AG20443 (cell line): ENCODE measurements at regions not wholly inside any gene's neighbourhood (a gene's known extent, or its start where the extent isn't known, plus 50 kb on each side); places are given as distances from the start of the nearest gene placed in this dataset.

ENCODE experiments used
- DNase-seq: peaks from one replicate; pipeline ENCODE4 v3.0.0; 2012; ENCODE audit warnings: low spot score, mixed read lengths

DNA sequence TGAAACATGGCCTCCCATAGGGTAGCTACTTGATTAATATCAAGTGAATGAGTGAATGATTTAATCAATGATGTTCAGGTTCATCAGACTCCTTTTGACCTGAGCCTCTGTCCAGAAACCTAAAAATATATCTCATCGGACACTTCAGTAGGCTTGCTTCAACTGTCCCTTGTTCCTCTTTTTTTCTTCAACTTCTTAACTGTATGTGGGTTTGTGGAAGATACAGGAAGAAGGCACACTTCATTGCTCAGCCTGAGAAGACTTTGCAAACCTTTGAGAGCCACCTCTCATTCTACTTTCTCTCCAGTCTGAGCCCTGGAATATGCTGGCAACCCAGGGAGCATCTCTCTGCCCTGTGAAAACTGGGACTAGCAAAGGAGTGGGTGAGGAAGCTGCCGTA is 557.0 kb downstream of the FGF9 start:
- no peak for DNase-seq

DNA sequence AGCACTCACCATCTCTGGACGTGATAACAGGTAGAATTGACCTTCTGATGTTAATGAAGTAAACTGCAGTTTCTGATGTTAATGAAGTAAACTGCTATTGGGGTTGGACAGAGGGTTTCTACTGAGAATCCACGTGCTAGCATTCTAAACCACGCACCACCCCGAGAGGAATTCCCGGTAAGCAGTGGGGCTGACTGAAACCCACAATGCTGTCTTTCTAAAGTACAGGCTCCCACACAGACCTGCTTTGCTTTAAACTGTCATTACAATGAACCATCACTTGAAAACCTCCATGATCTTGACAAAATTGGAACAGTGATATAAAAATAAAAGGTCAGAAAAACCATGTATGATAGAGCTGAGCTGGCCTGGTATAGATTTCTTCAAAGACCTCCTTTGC is 559.0 kb downstream of the FGF9 start:
- no peak for DNase-seq

DNA sequence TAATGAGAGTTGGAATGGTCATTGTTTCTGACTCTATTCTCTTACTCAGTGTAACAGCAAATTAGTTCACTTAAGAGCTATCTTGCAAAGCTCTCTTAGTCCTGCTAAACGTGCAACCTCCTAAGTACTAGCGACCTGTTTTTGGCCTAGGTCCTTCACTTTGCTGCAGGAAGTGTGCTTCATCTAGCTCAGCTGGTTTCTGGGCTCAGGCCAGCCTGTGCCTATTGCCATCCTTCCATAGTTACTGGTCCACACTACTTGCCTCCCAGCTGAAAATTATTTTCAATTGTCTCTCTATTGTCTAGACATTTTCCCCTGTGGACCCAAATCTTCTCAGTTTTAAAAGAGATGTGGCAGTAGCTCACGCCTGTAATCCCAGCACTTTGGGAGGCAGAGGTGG is 561.3 kb downstream of the FGF9 start:
- DNase-seq, result no peak

DNA sequence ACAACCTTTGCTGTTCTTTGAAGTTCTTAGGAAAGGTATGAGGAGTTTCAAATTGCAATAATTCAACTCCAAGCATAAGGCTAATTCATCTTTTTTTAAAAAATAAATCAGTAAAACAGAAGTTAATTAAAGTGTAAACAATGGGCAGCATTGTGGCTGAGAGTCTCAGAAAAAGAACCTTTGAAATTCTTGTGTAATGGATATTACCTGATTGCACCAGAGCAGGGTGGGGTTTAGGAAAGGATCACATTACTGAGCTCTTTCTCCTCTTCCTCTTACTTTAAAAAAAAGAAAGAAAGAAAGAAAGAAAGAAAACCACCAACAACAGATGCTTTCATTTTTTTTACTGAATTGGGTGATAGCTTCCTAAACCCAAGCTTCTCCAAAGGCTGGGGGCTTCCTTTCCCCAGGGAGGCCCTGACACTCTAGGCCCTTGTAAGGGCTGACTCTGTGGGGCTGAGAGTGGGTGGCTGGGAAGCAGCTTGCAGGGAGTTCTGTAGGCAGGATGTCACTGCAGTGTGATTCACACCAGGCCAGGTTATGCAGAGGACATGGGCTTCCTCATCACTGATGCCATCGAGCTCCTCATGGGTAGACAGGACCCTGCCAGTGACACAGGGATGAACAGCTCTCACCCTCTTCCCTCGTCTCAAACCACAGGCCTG is 564.5 kb downstream of the FGF9 start:
- DNase-seq, result peak; percentile 44

DNA sequence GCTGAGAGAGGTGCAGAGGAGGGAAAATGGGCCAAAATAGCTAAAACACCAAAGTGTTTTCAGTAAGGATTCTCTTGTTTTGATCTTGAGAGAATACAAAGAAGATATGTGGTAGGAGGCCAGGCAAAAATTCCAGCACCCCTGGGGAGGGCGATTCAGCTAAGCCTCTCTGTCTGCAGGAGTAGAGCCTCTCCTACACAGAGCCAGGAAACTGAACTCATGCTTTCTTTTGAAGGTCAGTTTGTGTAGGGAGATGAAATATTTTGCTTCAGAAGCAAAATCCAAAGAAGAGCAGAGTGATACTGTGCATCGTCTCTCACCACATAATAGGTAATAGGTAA is 565.0 kb downstream of the FGF9 start:
- DNase-seq, result no peak

DNA sequence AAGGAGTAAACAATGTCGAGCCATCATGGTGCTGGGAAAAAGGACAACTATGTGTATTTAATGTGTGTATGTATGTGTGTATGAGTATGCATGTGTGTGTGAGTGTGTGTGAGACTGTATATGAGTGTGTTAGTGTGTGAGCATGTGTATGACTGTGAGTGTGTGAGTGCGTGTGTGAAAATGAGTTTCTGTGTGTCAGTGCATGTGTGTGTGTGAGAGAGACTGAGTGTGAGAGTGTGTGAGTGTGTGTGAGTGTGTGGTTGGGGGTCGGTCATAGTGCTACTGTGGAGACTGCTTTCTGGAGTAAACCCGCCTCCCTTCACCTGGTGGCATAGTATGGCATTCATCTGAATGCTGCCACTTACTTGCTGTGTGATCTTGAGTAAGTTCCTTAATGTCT is 567.4 kb downstream of the FGF9 start:
- no peak for DNase-seq

DNA sequence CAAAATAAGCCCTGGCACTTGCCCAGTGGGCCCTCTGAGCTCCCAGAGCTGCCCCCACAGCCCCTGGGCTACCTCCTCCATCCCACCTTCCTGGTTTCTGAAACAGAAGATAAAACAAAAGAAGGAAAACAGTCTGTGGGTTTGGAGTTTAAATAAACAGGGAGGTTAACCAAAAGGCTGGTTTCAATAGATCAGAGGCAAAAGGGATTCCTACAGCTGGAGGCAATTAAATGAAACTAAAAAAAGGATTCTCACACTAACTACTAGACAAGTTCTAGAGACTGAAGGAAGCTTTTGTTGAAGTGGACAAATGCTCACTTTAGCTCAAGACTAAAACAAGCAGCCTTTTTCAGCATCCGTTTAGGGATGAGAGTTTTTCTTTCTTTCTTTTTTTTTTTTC is 569.8 kb downstream of the FGF9 start:
- peak; percentile 48 for DNase-seq

DNA sequence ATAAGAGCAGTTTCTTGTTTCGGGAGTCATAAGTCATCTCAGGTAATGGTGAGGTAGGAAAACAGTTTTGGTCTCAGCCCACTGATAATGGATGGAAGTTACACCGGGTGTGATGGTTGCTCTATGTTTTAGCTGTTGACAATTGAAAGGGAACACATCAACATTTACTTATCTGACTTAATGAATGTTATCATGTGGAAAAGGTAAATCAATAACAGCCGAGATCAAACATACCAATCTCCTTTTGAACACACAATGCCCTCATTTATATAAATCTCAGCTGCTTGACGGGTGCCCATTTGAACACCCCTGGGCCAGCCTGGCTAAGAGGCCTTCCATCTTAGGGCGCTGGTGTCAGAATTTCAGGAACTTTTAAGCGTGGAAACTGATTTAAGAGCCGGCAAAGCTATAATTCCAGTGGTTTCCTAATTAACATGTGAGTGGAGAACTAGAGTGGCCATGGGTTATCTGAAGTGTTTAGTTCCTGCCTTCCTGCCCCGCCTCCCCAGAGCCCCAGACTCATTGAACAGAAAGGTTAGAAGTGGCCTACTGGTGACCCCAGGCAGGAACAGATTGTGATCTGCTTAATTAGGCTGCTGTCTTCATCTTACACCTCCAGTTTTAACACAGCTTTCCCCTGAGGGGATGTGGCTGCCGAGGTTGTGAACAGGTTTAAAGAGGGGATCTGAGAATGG is 572.7 kb downstream of the FGF9 start:
- no peak for DNase-seq

DNA sequence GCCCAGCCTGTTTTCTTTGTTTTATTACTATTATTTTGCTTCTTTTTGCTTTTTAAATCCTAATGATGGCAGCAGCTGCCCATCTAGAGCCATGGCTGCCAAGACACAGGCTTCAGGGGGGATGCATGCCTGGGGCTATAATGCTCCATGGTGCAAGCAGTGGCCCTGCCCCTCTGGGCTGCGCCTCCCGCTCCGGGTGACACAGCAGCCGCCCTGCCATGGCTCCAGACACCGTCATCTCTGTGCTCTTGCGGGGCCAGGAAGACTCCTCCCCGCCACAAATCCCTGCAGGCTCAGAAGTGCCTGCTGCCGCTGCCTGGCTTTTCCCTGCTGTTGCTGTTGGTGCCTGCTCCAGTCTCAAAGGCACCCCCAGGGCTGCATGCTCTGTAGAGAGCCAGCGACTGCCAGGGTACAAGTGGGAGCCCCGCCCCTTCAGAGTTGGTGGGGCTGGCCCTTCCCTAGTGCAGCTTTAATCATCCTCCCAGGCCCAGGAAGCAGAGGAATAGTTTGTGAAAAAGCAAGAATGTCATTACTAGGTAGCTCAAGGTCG is 581.5 kb downstream of the FGF9 start:
- DNase-seq, result no peak

DNA sequence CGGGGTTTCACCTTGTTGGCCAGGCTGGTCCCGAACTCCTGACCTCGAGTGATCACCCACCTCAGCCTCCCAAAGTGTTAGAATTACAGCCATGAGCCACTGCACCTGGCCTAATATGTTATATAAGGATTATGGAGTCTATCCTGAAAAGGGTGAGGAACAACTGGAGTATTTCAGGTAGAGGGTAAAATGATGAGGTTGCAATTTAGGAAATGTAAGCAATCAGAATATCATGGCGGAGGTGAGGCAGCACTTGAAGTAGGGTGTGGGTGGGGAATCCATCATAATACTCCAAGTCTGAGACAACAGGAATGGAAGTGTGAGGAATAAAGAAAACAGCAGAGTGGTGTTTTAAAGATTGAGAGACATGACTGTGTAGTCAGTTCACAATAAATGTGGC is 582.2 kb downstream of the FGF9 start:
- no peak for DNase-seq

DNA sequence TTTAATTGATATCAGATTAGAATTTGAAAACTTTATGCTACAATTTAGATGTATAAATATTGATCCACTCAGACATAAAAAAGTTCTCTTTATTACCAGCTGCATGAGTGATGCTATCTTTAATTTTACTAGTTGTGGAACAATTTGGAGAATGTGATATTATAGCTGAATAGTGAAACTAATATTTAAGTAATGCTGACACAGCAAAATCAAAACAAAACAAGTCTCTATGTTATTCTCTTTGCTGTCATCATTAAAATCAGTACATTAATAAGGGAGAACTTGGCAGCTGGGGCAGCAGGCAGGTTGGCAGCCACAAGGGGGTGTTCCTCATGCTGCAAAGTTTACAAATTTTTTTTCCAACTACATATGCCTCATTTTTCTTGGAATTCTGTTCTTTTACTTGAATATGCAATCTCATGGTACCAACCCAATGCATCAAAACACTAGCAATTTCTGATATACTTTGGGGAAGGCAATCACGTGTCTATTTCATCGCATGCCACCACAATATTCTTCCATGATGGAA is 585.3 kb downstream of the FGF9 start:
- DNase-seq, result no peak

DNA sequence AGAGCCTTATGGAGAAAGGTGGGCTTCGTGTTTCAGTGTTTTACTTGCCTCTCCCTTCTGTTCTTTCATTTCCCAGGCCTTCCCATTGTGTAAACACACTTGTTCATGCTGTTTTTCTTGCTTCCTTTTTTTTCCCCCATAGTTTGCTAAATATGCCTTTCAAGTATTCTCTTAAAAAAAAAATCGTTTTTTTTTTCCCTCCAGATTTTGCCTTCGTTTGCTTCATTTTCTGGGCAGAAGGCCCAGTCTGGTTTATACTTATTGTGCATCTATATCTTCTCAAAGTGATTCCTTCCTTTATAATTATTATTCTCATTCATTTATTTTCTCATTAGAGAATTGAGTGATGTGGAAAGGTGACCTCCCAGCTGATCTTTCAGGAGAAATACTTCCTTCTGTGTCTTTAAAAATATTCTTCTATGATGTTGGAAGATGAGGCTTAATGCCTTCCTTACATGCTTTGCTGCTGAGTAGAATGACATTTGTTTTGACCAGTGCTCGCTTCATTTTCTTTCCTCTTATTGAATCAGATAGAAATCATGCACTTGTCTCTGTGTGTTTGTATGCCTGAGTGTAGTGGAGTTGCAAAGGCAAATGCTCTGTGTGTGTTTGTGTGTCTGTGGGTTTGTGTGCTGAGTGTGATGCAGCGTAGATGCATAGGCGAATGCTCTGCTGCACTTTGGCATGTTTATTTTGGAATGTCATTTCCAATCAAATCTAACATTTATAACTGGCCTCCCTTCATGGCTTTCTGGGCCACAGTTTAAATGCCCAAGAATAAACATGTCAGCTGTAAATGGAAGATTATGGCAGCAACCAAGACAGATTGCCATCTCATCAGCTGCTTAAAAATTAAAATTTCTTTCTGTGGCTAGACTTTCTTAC is 591.4 kb downstream of the FGF9 start:
- no peak for DNase-seq

DNA sequence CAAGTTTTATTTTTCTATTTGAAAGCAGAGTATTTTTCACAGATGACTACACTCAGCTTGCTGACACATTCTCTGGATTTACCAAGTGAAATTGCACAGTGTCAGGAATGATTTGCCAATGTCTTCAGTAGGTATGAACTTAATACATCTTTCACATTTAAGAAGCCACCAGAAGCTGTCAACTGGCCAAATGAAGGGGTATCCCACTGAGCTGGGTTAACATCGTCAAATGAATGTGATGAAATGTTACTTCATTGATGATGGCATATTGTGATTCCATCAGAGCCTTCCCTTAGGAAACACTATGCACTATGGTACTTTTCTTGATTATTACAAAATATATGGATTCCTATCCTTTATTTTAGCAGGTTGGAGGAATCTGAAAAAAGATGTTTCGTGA is 592.3 kb downstream of the FGF9 start:
- DNase-seq, result no peak

DNA sequence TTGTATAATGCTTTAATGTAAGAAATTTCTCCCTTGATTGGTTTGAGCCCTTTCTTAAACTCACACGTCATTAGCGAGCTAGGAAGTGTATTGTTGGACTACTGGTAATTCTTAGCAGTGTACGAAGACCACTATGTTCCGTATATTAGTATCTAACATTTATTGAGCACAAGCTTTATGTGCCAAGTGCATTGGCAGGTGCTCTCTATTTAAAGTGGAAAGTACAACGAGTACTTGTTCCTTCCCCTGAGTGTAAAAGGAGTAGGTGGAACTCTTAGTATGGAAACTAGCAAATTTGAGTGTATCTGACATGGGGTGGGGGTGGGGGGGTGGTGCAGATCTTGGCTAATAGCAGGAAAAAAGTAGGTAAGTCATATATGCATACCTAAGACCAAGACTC is 594.7 kb downstream of the FGF9 start:
- DNase-seq, result no peak

DNA sequence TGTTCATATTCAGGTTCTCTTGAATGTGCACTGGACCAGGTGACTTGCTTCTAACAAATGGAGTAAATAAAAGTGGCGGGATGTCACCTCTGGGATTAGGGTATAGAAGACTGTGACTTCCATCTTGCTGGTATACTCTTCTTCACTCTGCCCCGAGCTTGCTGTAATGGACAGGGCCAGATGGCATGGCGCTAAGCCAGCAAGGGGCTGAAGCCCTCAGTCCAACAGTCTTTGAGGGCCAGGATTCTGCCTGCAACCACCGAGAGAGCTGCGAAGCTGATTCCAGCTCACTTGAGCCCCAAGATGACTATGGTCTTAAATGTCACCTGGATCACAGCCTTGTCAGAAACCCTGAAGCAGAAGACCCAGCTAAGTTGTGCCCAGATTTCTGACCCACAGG is 600.0 kb downstream of the FGF9 start:
- DNase-seq, result no peak

DNA sequence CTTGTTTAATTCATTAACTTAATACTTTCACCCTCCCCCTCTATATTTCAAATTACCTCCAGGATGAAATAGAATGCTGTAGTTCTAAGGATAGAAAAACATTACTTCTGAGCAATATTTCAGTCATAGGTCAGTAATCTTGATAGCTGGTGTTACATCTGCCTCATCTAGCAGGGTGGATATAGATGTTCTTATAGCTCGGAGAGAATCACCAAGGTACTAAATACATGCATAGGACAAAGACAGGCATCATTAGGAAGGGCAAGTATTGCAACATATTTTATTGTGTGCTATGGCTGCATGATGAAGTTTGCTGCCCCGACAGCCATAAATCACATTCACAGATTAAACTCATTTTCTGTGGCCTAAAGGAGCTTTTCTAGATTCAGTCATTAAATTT is 601.0 kb downstream of the FGF9 start:
- no peak for DNase-seq

DNA sequence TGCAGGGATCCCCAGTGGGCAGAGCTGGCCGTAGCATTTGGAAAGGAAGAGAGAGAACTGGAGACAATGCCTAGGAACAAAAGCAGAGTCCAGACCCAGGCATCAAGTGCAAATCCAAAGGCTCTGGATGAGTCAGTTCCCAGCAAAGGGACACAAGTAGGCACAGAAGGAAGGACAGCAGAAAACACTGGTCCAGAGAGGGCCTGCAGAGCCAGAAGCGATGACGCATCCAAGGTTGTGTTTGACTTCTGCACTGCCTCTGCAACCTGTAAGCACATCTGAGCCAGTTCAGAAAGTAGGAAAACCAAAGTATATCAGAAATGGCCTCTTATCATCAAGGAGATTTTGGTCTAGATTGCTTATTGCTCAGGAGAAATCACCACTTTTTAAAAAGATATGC is 604.5 kb downstream of the FGF9 start:
- DNase-seq, result peak; percentile 13

DNA sequence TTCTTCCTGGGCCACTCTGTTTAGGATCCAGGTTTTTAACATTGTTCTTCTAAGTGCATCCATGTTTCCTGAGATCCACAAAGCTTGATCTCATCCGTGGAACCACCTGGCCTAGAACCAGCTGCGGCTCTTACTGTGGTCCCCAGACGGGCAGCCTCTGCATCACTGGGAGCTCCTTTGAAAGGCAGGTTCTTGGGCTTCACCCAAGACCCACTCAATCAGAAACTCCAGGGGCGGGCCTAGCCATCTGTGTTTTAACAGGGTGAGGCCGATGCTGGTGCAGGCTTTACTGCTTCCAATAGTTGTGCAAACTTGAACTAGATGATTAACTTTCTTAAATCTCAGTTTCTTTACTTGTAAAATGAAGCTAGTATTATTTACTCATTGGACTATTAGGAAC is 605.7 kb downstream of the FGF9 start:
- no peak for DNase-seq

DNA sequence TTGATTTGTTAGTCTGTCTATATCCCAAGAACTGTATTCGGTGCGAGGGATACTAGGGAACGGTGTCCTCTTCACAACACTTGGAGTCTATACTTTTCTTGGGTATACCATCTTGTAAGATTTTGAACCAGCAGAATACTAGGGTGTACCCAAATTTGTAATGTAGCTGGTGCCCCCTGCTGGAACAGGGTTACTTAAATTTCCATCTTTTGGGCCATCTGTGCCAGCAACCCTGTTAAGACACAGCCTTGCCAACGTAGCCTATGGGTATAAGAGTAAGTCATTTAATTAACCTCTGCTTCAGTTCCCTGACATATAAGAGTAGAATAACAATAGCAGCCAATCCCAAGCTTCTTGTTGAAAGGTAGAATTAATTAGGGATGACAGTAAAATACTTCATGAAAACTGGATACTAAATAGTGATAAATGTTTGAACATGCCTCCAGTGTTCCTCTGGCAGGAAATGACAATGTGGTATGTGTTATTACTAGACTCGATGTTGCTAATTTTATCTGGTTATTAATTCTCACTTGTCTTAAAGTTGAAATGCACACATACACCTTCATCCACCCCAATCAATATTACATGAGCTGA is 607.6 kb downstream of the FGF9 start:
- peak; percentile 50 for DNase-seq

DNA sequence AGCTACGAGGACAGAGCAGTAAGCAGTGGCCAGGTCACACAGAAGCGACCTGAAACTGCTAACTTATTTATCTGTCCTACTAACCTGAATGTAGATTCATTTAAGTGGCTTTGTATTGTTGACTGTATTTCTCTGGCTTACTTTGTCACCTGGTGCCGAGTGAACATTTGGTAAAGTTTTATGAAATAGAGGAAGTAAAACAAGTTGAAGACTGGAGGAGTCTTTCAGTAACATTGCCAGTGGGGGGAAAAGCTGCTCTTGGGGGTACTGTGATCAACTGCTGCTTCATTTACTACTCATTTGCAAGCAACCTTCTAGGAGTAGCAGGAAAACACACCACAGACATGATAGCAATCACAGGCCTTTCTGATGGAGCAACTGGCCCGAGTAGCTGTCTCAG is 615.0 kb downstream of the FGF9 start:
- no peak for DNase-seq

DNA sequence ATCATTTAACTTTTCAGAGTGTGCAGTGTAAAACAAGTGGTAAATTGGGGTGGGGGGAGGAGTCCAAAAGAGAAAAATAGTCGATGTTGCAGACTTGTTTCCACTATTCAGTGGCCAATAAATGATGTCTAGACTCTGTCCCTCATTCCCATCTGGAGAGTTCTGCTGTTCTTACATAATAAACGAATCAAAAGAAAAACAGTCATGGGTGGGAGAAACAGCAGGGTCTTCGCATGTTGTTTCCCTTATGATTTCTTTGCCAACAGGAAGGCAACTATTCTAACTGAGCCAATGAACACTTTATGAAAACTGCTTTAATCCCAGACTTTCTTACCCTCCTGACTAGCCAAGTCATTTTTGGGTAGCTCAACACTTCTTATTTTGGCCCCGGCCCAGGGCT is 615.5 kb downstream of the FGF9 start:
- DNase-seq, result no peak

DNA sequence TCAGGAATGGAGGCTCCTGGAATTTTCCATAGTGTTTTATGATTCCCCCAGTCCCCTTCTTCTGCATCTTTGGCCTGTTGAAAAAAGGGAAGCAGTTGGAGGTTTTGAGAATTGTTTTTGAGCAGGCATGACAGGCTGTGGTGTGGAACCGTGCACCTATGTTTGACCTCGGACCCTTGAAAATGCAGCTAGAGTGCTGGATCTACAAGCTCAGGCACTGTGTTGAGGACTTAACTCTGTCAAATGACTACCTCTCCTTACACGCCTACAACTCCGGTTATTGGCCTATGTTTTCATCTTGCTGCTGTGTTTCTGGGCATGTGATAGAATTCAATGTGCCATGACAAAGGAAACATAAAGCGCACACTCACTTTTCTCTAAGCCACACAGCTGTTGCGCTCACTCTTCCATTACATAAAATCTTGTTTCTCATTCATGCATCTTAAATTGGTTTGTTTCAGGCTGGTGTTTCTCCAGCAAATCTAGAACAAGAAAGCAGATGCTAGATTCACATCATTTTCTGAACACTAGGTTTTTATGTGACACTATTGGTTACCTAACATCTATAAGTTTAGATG is 616.6 kb downstream of the FGF9 start:
- no peak for DNase-seq
